HG02798 (cell line): ENCODE measurements at regions not wholly inside any gene's neighbourhood (a gene's known extent, or its start where the extent isn't known, plus 50 kb on each side); places are given as distances from the start of the nearest gene placed in this dataset.
"Not testable (repeated sequence)": the region's sequence is repeated elsewhere in the genome, so short reads cannot be mapped to it uniquely, and the experiment has no call there.

Experiments used
- ATAC-seq: cut with Tn5 transposase; IDR thresholded peaks from one replicate; pipeline ENCODE4 v1.9.1; 2021; ENCODE audit warnings: mild to moderate bottlenecking; ENCODE audit not compliant: unreplicated experiment, poor library complexity

GRCh38 chr9:75454043-75454442 is 365.7 kb downstream of the OSTF1 start:
- no peak for ATAC-seq

- ATAC-seq, result no peak
These were observed 366.6 kb downstream of the OSTF1 start for GRCh38 chr9:75454891-75455290.

DNA sequence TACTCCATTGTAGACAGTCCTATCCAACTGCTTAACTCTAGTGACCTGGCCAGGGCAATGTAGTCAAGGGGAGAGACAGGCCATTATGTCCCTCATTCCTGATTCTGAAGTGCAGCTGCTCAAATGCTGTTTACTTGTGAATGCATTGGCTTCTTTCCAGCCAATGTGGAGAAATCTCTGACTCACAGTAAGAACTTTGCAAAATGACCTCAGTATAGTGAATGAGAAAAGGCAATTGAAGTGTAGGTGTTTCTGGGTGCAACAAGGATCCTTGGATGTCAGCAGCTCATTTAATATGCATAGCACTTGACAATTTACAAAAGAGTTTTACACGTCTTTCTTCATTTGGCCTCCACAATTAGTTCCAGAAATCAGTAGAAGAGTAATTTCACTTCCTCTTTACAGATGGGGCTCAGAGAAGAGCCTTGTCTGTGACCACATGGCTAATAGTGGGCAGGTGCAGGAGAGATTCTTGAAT is 367.2 kb downstream of the OSTF1 start:
- ATAC-seq, result peak; percentile 99

DNA sequence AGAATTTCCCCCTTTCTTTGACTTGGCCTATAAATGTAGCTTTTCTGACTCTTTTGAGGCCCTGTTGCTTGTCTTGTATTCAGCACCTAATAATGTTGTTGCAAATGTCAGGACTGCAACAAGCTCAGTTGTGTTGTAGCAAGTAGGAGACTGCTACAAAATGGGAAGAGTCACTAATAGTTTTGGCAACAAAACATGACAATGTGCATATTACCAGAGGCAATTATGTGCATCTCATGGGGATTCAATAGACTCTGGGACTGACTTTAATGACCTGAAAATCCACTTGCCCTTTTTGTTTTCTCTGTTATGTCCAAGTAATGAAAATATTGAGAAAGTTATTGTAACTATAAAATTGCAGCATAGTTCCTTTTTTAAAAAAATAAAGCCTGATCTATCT is 368.4 kb downstream of the OSTF1 start:
- ATAC-seq, result no peak

GRCh38 chr9:75457474-75458011 is 369.2 kb downstream of the OSTF1 start:
- no peak for ATAC-seq

DNA sequence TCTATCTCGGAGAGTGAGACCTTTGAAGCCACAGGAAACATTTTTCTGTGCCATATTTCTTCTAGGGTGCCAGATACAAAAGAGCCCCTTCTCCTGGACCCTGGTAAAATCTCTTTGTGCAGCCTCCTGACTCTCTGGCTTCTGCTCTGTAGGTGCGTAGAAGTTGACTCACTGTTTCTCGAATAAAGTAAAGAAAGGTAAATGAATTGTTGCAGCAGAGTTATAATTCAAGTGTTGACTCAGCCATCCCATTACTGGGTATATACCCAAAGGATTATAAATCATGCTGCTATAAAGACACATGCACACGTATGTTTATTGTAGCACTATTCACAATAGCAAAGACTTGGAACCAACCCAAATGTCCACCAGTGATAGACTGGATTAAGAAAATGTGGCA is 371.0 kb downstream of the OSTF1 start:
- not testable (repeated sequence) for ATAC-seq

DNA sequence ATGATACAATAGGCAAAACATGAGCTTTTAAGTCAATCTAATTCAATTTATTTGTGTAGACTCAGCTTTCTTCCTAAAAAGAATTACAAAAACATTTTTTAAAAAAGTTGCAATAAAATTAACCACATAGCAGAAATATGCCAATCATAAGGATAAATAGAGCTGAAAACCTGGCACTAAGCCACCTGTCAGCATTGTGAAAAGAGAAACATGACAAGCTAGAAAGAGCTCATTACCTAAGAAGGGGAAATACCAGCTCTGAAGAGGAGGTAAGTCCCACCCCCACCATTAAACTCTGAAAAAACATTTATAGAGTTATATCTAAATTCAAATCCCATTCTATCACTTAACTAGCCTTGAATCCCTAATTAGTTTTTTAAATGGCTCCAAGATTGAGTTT is 372.9 kb downstream of the OSTF1 start:
- ATAC-seq, result no peak

DNA sequence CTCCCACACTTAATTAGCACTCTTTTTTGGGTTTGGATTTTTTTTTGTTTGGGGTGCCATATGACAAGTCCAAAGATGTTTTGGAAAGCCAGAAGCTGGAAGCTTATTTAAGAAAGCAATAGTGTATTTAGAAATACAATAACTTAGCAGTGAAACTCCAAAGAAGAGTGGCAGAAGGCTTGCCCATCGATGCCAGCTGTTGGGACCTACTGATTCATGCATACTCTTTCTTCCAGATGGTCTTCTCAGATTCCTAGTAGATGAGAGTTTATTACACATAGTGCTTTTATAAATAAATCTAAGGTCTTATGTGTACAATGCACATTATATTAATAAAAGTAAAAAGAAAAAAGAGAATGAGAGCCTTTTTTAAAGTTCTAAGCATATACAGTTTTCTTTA is 374.6 kb downstream of the OSTF1 start:
- no peak for ATAC-seq

- ATAC-seq, result no peak
These were observed 375.6 kb downstream of the OSTF1 start for GRCh38 chr9:75463871-75464270.

DNA sequence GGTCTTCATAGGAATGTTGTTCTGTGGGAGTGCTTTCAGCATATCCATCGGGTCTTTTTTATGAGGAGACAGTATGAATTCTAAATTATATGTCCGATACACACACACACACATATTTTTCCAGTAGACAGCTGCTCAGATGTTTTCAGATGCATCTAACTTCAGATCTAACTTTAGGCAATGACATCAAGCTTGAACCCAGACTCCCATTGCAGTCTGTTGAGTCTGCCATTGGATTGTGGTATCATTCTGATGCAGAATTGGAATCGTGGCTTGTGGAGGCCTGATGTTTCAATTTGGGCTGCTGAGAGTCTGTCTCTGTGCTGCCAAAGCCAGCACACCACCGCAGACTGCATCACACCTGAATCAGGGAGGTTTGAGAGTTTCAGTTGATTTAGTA is 376.4 kb downstream of the OSTF1 start:
- ATAC-seq, result no peak

DNA sequence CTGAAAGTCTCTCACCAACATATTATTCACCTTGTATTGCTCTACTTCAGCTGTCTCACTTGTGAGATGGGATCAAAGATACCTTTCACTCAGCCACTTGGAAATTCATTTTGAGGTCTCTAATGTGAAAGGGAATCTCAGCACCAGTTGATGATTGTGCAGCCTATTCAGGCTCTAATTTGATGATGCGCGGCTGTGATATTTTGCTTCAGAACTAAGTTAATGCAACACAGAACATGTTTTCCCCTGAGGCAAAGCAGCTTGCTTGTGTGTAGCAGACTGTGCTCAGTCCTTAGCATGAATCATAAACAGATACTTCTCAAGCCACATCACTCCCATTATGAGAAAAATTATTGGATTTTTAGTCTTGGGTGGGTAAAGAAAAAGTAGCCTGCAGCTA is 378.8 kb downstream of the OSTF1 start:
- ATAC-seq, result no peak

DNA sequence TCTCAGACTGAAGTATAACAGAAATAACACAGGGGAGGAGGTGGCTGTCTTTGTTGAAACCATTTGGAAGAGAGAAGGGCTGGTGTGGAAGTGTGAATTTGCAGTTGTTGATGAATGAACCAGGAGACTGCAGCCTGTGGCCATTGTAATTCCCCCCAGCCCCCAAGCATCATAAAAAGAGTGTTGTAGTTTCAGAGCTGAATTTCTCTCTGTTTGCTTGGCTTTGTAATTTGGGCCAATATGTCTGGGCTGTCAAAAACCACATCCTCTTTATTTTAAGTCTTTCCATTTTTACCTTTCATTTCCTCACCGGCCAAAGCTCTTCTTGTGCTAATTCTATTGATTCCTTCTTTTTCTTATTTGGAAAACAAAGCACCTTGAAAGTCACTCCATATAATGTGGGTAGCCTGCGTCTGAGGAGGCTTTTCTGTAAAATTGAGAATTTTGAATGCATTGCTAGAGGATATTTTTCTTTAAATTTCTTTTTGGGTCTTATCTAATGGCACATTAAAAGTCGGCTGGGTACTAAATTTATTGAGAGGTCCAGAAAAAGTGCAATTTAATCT is 383.3 kb downstream of the OSTF1 start:
- no peak for ATAC-seq

DNA sequence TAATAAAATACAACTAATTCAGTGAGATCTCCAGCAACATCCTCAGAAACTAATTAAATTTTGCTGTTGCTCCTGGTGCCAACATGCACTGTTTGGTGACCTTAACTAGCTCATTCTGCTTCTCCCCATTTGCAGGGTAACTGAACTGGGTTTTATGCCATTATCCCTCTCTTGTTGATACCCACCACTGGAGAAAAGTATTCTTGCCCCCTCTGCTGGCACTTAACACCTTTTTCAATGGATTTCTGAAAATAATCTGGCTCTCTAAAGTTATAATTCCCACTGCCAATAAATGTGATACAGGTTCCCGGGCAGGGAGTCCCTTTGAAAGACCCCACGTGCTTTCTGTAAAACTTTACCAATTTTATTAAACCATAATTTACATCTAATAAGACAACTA is 394.3 kb downstream of the OSTF1 start:
- ATAC-seq, result no peak

- no peak for ATAC-seq
These were observed 395.3 kb downstream of the OSTF1 start for GRCh38 chr9:75483636-75484035.

GRCh38 chr9:75487856-75488718 is 399.8 kb downstream of the OSTF1 start:
- ATAC-seq, result no peak

- ATAC-seq, result no peak
These were observed 400.4 kb downstream of the OSTF1 start for GRCh38 chr9:75488719-75489110.

GRCh38 chr9:75490326-75490725 is 400.1 kb upstream of the PCSK5 start:
- ATAC-seq, result no peak

DNA sequence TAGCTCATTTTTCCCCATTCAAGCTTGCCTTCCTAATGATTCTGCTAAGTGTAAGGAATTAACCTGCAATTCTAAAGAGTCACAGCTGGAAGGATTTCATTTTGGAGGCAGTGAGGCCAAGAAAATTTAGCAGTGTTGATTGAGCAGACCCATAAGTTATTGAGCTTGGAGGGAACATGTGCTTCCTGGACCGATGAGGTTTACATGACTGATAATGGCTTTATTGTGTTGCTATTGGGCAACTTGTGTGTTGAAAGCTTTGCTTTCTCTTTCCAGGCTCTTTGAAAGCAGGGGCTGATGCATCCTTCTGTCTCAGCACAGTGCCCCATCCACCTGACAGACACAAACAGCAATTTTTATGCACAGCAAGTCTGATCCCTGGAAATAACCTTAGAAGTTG is 398.9 kb upstream of the PCSK5 start:
- no peak for ATAC-seq

GRCh38 chr9:75499812-75500211 is 390.7 kb upstream of the PCSK5 start:
- ATAC-seq, result no peak

DNA sequence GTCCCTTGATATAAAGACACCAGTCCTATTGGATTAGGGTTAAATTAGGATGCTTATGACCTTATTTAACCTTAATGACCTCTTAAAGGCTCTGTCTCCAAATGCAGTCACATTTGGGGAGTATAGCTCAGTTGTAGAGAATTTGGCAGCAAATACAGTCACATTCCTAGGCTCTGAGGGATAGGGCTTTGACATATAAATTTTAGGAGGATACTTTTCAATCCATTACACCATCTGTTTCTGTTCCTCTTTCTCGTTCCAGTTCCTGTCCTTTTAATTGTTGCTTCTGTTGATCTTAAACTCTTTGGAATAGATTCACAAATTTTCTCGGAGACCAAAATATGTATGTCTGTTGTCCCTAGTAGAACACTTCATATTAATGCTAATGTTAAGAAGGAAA is 390.0 kb upstream of the PCSK5 start:
- ATAC-seq, result no peak

DNA sequence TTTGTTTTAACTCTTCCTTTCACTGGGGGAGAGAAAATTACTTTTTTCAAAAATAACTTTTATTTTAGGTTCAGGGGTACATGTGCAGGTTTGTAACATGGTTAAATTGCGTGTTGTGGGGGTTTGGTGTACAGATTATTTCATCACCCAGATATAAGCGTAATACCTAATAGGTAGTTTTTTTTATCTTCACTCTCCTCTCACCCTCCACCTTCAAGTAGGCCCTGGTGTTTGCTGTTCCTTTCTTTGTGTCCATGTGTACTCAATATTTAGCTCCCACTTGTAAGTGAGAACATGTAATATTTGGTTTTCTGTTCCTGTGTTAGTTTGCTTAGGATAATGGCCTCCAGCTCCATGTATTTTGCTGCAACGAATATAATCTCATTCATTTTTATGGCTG is 389.5 kb upstream of the PCSK5 start:
- not testable (repeated sequence) for ATAC-seq

DNA sequence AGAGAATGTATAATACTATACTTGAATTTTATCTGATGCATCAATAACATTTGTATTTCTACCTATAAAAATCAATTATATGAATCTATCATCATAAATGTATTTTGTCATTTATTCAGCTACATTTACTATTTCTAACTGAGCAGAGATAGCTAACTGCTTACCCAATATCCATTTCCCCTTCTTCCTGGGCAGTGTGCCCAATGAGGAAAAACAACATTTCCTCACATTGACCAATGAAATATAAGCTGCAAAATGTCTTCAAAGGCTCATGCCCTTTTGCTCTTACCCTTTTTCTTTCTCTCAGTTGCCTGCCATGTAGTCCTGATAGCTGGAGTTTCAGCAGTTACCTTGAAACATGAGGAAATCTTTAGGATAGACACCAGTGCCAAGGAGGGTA is 385.8 kb upstream of the PCSK5 start:
- no peak for ATAC-seq
